ENCODE measurements at regions not wholly inside any gene's neighbourhood (a gene's known extent, or its start where the extent isn't known, plus 50 kb on each side); places are given as distances from the start of the nearest gene placed in this dataset.

GRCh38 chr3:124217542-124217941 is 225.6 kb upstream of the ROPN1 start (continued):
- no peak for TF ChIP-seq TCF12 (IDR thresholded peaks at IDR 0.05)
- no peak for TF ChIP-seq TCF12 (CRISPR knock-in tag; IDR thresholded peaks at IDR 0.05)
- TF ChIP-seq MNT (IDR thresholded peaks at IDR 0.05): no peak
- peak; percentile 61 for TF ChIP-seq GATAD2A (CRISPR knock-in tag; IDR thresholded peaks at IDR 0.05)
- peak; percentile 52; the same call in 1 of the 2 replicates for TF ChIP-seq ZBTB7A (CRISPR knock-in tag; IDR thresholded peaks at IDR 0.05)
- TF ChIP-seq ZNF670 (CRISPR knock-in tag; IDR thresholded peaks at IDR 0.05; ENCODE audit: borderline replicate concordance): no peak
- TF ChIP-seq MIER3 (CRISPR knock-in tag; IDR thresholded peaks at IDR 0.05; ENCODE audit: borderline replicate concordance): peak; percentile 70; the same call in 1 of the 2 replicates
- peak; percentile 70 for TF ChIP-seq RXRB (CRISPR knock-in tag; IDR thresholded peaks at IDR 0.05; ENCODE audit: borderline replicate concordance)
- TF ChIP-seq, protein P1, sequence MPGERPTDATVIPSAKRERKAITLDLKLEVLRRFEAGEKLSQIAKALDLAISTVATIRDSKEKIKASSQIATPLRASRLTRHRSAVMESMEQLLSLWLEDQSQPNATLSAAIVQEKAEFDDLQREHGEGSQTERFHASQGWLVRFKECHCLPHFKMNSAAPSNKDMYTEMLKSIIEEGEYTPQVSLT (CRISPR knock-in tag; IDR thresholded peaks at IDR 0.05; ENCODE audit: borderline replicate concordance, low read depth): no peak
- TF ChIP-seq TRIM22 (IDR thresholded peaks at IDR 0.05): no peak
- no peak for TF ChIP-seq ZNF350 (CRISPR knock-in tag; IDR thresholded peaks at IDR 0.05; ENCODE audit: borderline replicate concordance, low read depth)
- no peak for TF ChIP-seq SP4 (CRISPR knock-in tag; IDR thresholded peaks at IDR 0.05)
- no peak for TF ChIP-seq NFIC (IDR thresholded peaks at IDR 0.05; ENCODE audit: low read length)
- TF ChIP-seq ZNF446 (CRISPR knock-in tag; IDR thresholded peaks at IDR 0.05): peak; percentile 62; the same call in 1 of the 2 replicates
- TF ChIP-seq, protein P2, sequence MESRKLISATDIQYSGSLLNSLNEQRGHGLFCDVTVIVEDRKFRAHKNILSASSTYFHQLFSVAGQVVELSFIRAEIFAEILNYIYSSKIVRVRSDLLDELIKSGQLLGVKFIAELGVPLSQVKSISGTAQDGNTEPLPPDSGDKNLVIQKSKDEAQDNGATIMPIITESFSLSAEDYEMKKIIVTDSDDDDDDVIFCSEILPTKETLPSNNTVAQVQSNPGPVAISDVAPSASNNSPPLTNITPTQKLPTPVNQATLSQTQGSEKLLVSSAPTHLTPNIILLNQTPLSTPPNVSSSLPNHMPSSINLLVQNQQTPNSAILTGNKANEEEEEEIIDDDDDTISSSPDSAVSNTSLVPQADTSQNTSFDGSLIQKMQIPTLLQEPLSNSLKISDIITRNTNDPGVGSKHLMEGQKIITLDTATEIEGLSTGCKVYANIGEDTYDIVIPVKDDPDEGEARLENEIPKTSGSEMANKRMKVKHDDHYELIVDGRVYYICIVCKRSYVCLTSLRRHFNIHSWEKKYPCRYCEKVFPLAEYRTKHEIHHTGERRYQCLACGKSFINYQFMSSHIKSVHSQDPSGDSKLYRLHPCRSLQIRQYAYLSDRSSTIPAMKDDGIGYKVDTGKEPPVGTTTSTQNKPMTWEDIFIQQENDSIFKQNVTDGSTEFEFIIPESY (CRISPR knock-in tag; IDR thresholded peaks at IDR 0.05): no peak
- no peak for TF ChIP-seq PAX8 (CRISPR knock-in tag; IDR thresholded peaks at IDR 0.05; ENCODE audit: borderline replicate concordance)
- TF ChIP-seq ZNF7 (CRISPR knock-in tag; IDR thresholded peaks at IDR 0.05): peak; percentile 59
- 0 out of 2 replicates have a peak, but pooled peaks have one; percentile 75 for TF ChIP-seq GPN1 (CRISPR knock-in tag; IDR thresholded peaks at IDR 0.05; ENCODE audit: borderline replicate concordance)
- TF ChIP-seq ZNF777 (CRISPR knock-in tag; IDR thresholded peaks at IDR 0.05): 0 out of 2 replicates have a peak, but pooled peaks have one; percentile 38
- TF ChIP-seq IKZF5 (CRISPR knock-in tag; IDR thresholded peaks at IDR 0.05): peak; percentile 84; the same call in 1 of the 2 replicates
- peak; percentile 79; the same call in 1 of the 2 replicates for TF ChIP-seq ZMAT3 (CRISPR knock-in tag; conservative IDR thresholded peaks at IDR 0.05)
- no peak for TF ChIP-seq GATA4 (IDR thresholded peaks at IDR 0.05; ENCODE audit: borderline replicate concordance, low read depth)
- TF ChIP-seq, protein P3, sequence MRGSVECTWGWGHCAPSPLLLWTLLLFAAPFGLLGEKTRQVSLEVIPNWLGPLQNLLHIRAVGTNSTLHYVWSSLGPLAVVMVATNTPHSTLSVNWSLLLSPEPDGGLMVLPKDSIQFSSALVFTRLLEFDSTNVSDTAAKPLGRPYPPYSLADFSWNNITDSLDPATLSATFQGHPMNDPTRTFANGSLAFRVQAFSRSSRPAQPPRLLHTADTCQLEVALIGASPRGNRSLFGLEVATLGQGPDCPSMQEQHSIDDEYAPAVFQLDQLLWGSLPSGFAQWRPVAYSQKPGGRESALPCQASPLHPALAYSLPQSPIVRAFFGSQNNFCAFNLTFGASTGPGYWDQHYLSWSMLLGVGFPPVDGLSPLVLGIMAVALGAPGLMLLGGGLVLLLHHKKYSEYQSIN (CRISPR knock-in tag; IDR thresholded peaks at IDR 0.05; ENCODE audit: borderline replicate concordance): no peak
- peak; percentile 95 for TF ChIP-seq BORCS8-MEF2B (CRISPR knock-in tag; IDR thresholded peaks at IDR 0.05)
- no peak for TF ChIP-seq NFE2L2 (IDR thresholded peaks at IDR 0.05; ENCODE audit: low read length)
- TF ChIP-seq ZSCAN20 (CRISPR knock-in tag; IDR thresholded peaks at IDR 0.05; ENCODE audit: borderline replicate concordance): 0 out of 2 replicates have a peak, but pooled peaks have one; percentile 65

Data from HepG2 (cell line).